SK-N-SH (cell line): ENCODE measurements at regions not wholly inside any gene's neighbourhood (a gene's known extent, or its start where the extent isn't known, plus 50 kb on each side); places are given as distances from the start of the nearest gene placed in this dataset.

ENCODE experiments used
- CTCF ChIA-PET: fragments of 300-600, 350-600 bp; formaldehyde crosslinking; extraction: SDS; loops from one replicate; lab custom pipeline; 2021; lab: Yijun Ruan, JAX
- POLR2A ChIA-PET: fragments of 350-600 bp; sonication (Branson Sonifier 250); formaldehyde crosslinking; extraction: SDS; loops from one replicate; lab custom pipeline; 2020; ENCODE audit warnings: antibody characterized with exemption, inconsistent platforms; lab: Yijun Ruan, JAX
- DNase-seq: peaks from one replicate; pipeline ENCODE4 v3.0.0; 2012
- H2AFZ ChIP-seq: fragments of 200-600 bp; sonication (generic); 2 replicates; pipeline ENCODE4 v1.8.1; 2016; ENCODE audit warnings: antibody characterized with exemption, mild to moderate bottlenecking, low read depth
- H3F3A ChIP-seq: fragments of 200-600 bp; sonication (generic); replicated peaks from 2 replicates; pipeline ENCODE3; 2016; ENCODE audit warnings: antibody characterized with exemption, mild to moderate bottlenecking; ENCODE audit not compliant: insufficient read depth
- H3K27ac ChIP-seq, 2 experiments: fragments of 200-500 bp in 1 of 2; fragments of 200-600 bp in 1 of 2; sonication (Bioruptor generic) in 1 of 2; sonication (generic), shearing (Covaris generic) in 1 of 2; 2 replicates each; pipeline versions ENCODE4 v1.5.1 to v1.6.1; 2014 to 2016; ENCODE audit warnings: low read depth in 2 of 2, inconsistent platforms in 1 of 2, low read length in 1 of 2, mild to moderate bottlenecking in 1 of 2, mixed read lengths in 1 of 2
- H3K27me3 ChIP-seq: fragments of 200-600 bp; sonication (generic), shearing (Covaris generic); 2 replicates; pipeline ENCODE4 v1.6.1; 2016; ENCODE audit warnings: mixed run types; ENCODE audit not compliant: insufficient read depth
- H3K36me3 ChIP-seq, 2 experiments: fragments of 200-500 bp in 1 of 2; fragments of 200-600 bp in 1 of 2; sonication (Bioruptor generic) in 1 of 2; sonication (generic) in 1 of 2; replicated peaks in 1 of 2; 2 replicates each; pipeline versions ENCODE3 to v1.5.1; 2014 to 2016; ENCODE audit warnings: low read length in 1 of 2, mild to moderate bottlenecking in 1 of 2; ENCODE audit not compliant: insufficient read depth in 2 of 2, control insufficient read depth in 1 of 2
- H3K4me1 ChIP-seq, 2 experiments: fragments of 200-500 bp in 1 of 2; fragments of 200-600 bp in 1 of 2; sonication (Bioruptor generic) in 1 of 2; sonication (generic), shearing (Covaris generic) in 1 of 2; 2 replicates each; pipeline versions ENCODE4 v1.5.1 to v1.6.1; 2014 to 2016; ENCODE audit warnings: low read depth in 1 of 2, low read length in 1 of 2, mixed run types in 1 of 2; ENCODE audit not compliant: insufficient read depth in 2 of 2, control insufficient read depth in 1 of 2
- H3K4me2 ChIP-seq: fragments of 200-600 bp; sonication (generic), shearing (Covaris generic); 2 replicates; pipeline ENCODE4 v1.6.1; 2017; ENCODE audit warnings: mixed run types
- H3K4me3 ChIP-seq, 2 experiments: fragments of 200-500 bp in 1 of 2; fragments of 200-600 bp in 1 of 2; sonication (Bioruptor generic) in 1 of 2; sonication (generic), shearing (Covaris generic) in 1 of 2; 2 replicates each; pipeline versions ENCODE4 v1.5.1 to v1.8.1; 2014 to 2016; ENCODE audit warnings: low read depth in 2 of 2, inconsistent platforms in 1 of 2, low read length in 1 of 2, mild to moderate bottlenecking in 1 of 2, mixed read lengths in 1 of 2, moderate library complexity in 1 of 2
- H3K79me2 ChIP-seq: fragments of 200-600 bp; sonication (generic); 2 replicates; pipeline ENCODE4 v1.8.1; 2017; ENCODE audit warnings: mild to moderate bottlenecking; ENCODE audit not compliant: insufficient read depth
- H3K9ac ChIP-seq: fragments of 200-600 bp; sonication (generic); 2 replicates; pipeline ENCODE4 v1.6.1; 2017; ENCODE audit warnings: mixed run types
- H3K9me2 ChIP-seq: fragments of 200-600 bp; sonication (generic); 2 replicates; pipeline ENCODE4 v1.6.1; 2017; ENCODE audit warnings: mixed run types
- H3K9me3 ChIP-seq: fragments of 200-600 bp; sonication (generic); 2 replicates; pipeline ENCODE4 v1.6.1; 2017; ENCODE audit warnings: mixed run types, mild to moderate bottlenecking, moderate library complexity
- H4K20me1 ChIP-seq: fragments of 200-600 bp; sonication (generic); 2 replicates; pipeline ENCODE4 v1.6.1; 2017; ENCODE audit warnings: mild to moderate bottlenecking, mixed run types; ENCODE audit not compliant: insufficient read depth
- CTCF ChIP-seq: fragments of 200-600 bp; sonication (generic); IDR thresholded peaks from 2 replicates; pipeline ENCODE4 v1.6.1; 2017; ENCODE audit warnings: antibody characterized with exemption, mild to moderate bottlenecking, moderate library complexity
- ELF1 ChIP-seq: IDR thresholded peaks from 2 replicates; pipeline ENCODE4 v1.4.0; 2012
- FOXJ3 ChIP-seq: sonication (generic); formaldehyde crosslinking; IDR thresholded peaks from 2 replicates; pipeline ENCODE4 v1.5.1; 2020; ENCODE audit warnings: mild to moderate bottlenecking, missing genetic modification reagents
- IRF3 ChIP-seq: fragments of 150-350 bp; IDR thresholded peaks from 2 replicates; pipeline ENCODE4 v1.6.1; 2016; ENCODE audit warnings: mild to moderate bottlenecking, low read depth, low read length
- MAX ChIP-seq: IDR thresholded peaks from 2 replicates; pipeline ENCODE4 v1.4.0; 2012; ENCODE audit warnings: low read depth
- MEF2A ChIP-seq: IDR thresholded peaks from 2 replicates; pipeline ENCODE4 v1.4.0; 2012; ENCODE audit warnings: low read depth, borderline replicate concordance
- NRF1 ChIP-seq: IDR thresholded peaks from 2 replicates; pipeline ENCODE4 v1.6.1; 2012; ENCODE audit warnings: low read depth, mild to moderate bottlenecking, low read length
- PBX3 ChIP-seq: IDR thresholded peaks from 2 replicates; pipeline ENCODE4; 2012
- RAD21 ChIP-seq: IDR thresholded peaks from 2 replicates; pipeline ENCODE4 v1.6.1; 2012; ENCODE audit warnings: mild to moderate bottlenecking, low read length
- RCOR1 ChIP-seq: fragments of 150-350 bp; IDR thresholded peaks from 2 replicates; pipeline ENCODE4 v1.6.1; 2017; ENCODE audit warnings: antibody characterized with exemption, low read length
- REST ChIP-seq: IDR thresholded peaks from 2 replicates; pipeline ENCODE4 v1.6.1; 2012; ENCODE audit warnings: mild to moderate bottlenecking, low read depth, low read length, moderate library complexity
- RXRA ChIP-seq: IDR thresholded peaks from 2 replicates; pipeline ENCODE4 v1.4.0; 2012; ENCODE audit warnings: low read depth, mild to moderate bottlenecking, borderline replicate concordance
- USF1 ChIP-seq: IDR thresholded peaks from 2 replicates; pipeline ENCODE4 v1.4.0; 2012; ENCODE audit warnings: low read depth, borderline replicate concordance
- USF2 ChIP-seq: fragments of 150-350 bp; IDR thresholded peaks from 2 replicates; pipeline ENCODE4 v1.6.1; 2017; ENCODE audit warnings: antibody characterized with exemption, low read length, low read depth, borderline replicate concordance
- WGBS: methylation state at CpG from one replicate; pipeline ENCODE4 v1.1.6; 2017; ENCODE audit warnings: low lambda C conversion rate; 5-methylcytosine and 5-hydroxymethylcytosine counted together

- Histone ChIP-seq H3K9me2 (no peaks in the 10 kb centered on the region), H4K20me1 (no peaks in the 10 kb centered on the region), H3F3A (no peaks in the 10 kb centered on the region), H3K4me3 (no peak overlapping the region), H2AFZ (no peak overlapping the region), H3K36me3 (no peaks in the 10 kb centered on the region), H3K27ac (no peak overlapping the region), H3K4me1 (peaks cover 0 to 13% of the 10 kb centered on the region in 2 experiments; a peak in 2 of 4 replicates), H3K9me3 (no peaks in the 10 kb centered on the region), H3K9ac (no peak overlapping the region), H3K27me3 (no peaks in the 10 kb centered on the region), H3K79me2 (no peaks in the 10 kb centered on the region), H3K4me2 (no peak overlapping the region)
- CTCF ChIA-PET, result no interaction called here
- TF ChIP-seq REST, result no peak
- no peak for TF ChIP-seq USF2
- TF ChIP-seq PBX3, result no peak
- TF ChIP-seq IRF3, result no peak
- no peak for TF ChIP-seq NRF1
- TF ChIP-seq USF1, result no peak
- no peak for TF ChIP-seq CTCF
- TF ChIP-seq ELF1, result no peak
- no peak for TF ChIP-seq FOXJ3 (CRISPR knock-in tag)
- no peak for TF ChIP-seq MEF2A
- TF ChIP-seq RCOR1, result no peak
- TF ChIP-seq MAX, result no peak
- TF ChIP-seq RXRA, result no peak
- TF ChIP-seq RAD21, result no peak
- POLR2A ChIA-PET, result no interaction called here
- DNase-seq, result no peak
- WGBS, result 93% methylated on average over 6 of the region's 11 CpGs
Observed at GRCh38 chr20:50351541-50351940, 158.6 kb upstream of the PTPN1 start.
